ENCODE measurements at regions not wholly inside any gene's neighbourhood (a gene's known extent, or its start where the extent isn't known, plus 50 kb on each side); places are given as distances from the start of the nearest gene placed in this dataset.

GRCh38 chr1:113279776-113280391 lies 110.4 kb upstream of the MAGI3 start:
- TF ChIP-seq CTCF (IDR thresholded peaks at IDR 0.05; ENCODE audit: low read length, missing control alignments) = no peak
- DNase-seq (ENCODE audit: low read depth) = no peak

GRCh38 chr1:113280581-113280980 lies 109.7 kb upstream of the MAGI3 start:
- DNase-seq (ENCODE audit: low read depth) = no peak
- TF ChIP-seq CTCF (IDR thresholded peaks at IDR 0.05; ENCODE audit: low read length, missing control alignments) = no peak
- no peak overlapping the region for H3K4me3 ChIP-seq (replicated peaks; ENCODE audit: low read depth, low read length)

More at GRCh38 chr1:113279776-113280391, 110.4 kb upstream of the MAGI3 start:
- H3K4me3 ChIP-seq (replicated peaks; ENCODE audit: low read depth, low read length) = no peak overlapping the region

GRCh38 chr1:113281550-113281949 lies 108.8 kb upstream of the MAGI3 start:
- no peak overlapping the region for H3K4me3 ChIP-seq (replicated peaks; ENCODE audit: low read depth, low read length)
- no peak for TF ChIP-seq CTCF (IDR thresholded peaks at IDR 0.05; ENCODE audit: low read length, missing control alignments)
- DNase-seq (ENCODE audit: low read depth) = no peak

- TF ChIP-seq CTCF (IDR thresholded peaks at IDR 0.05; ENCODE audit: low read length, missing control alignments) = no peak
- no peak overlapping the region for H3K4me3 ChIP-seq (replicated peaks; ENCODE audit: low read depth, low read length)
- no peak for DNase-seq (ENCODE audit: low read depth)
Measured at GRCh38 chr1:113282008-113282892, 108.1 kb upstream of the MAGI3 start.

- DNase-seq (ENCODE audit: low read depth) = no peak
- no peak for TF ChIP-seq CTCF (IDR thresholded peaks at IDR 0.05; ENCODE audit: low read length, missing control alignments)
- no peak overlapping the region for H3K4me3 ChIP-seq (replicated peaks; ENCODE audit: low read depth, low read length)
Measured at GRCh38 chr1:113282893-113283285, 107.4 kb upstream of the MAGI3 start.

GRCh38 chr1:113283914-113284313 lies 106.4 kb upstream of the MAGI3 start:
- no peak for TF ChIP-seq CTCF (IDR thresholded peaks at IDR 0.05; ENCODE audit: low read length, missing control alignments)
- no peak overlapping the region for H3K4me3 ChIP-seq (replicated peaks; ENCODE audit: low read depth, low read length)
- peak; percentile 7 for DNase-seq (ENCODE audit: low read depth)
